T47D (cell line): ENCODE measurements at regions not wholly inside any gene's neighbourhood (a gene's known extent, or its start where the extent isn't known, plus 50 kb on each side); places are given as distances from the start of the nearest gene placed in this dataset.

Source experiments
- DNase-seq, 2 experiments: peaks; one replicate each; pipeline versions ENCODE4 v3.0.0 to v3.0.0-alpha.2; 2011 to 2012; ENCODE audit warnings: low read depth in 1 of 2, low spot score in 1 of 2
- JUND ChIP-seq: IDR thresholded peaks from 2 replicates; pipeline ENCODE4 v1.6.1; 2012; ENCODE audit warnings: low read depth
- in situ Hi-C: cut with HindIII; loops from 2 replicates; pipeline ENCODE4 v1.10.0; 2016; ENCODE audit warnings: low sequenced_read_pairs, low pct_unique_long_range_greater_than_20kb

GRCh38 chr1:34452451-34452850 is 275.7 kb downstream of the C1orf94 start:
- no peak for DNase-seq
- in situ Hi-C loops = no loop called here
- no peak for TF ChIP-seq JUND

GRCh38 chr1:34455121-34455520 is 278.4 kb downstream of the C1orf94 start:
- DNase-seq = no peak
- in situ Hi-C loops = no loop called here
- no peak for TF ChIP-seq JUND

GRCh38 chr1:34460193-34460592 is 283.5 kb downstream of the C1orf94 start:
- DNase-seq = peak in 1 of 2 experiments; percentile 27
- no peak for TF ChIP-seq JUND
- in situ Hi-C loops = no loop called here

- in situ Hi-C loops = no loop called here
- TF ChIP-seq JUND = no peak
- DNase-seq = no peak
Measured at GRCh38 chr1:34470401-34470800, 284.4 kb upstream of the GJB5 start.

- in situ Hi-C loops = no loop called here
- TF ChIP-seq JUND = no peak
- no peak for DNase-seq
Measured at GRCh38 chr1:34474566-34474965, 280.3 kb upstream of the GJB5 start.

- no peak for DNase-seq
- in situ Hi-C loops = no loop called here
- TF ChIP-seq JUND = no peak
Measured at GRCh38 chr1:34476371-34476770, 278.5 kb upstream of the GJB5 start.

- in situ Hi-C loops = no loop called here
- no peak for DNase-seq
Measured at GRCh38 chr1:34477632-34478141, 277.2 kb upstream of the GJB5 start.

GRCh38 chr1:34478515-34479076 is 276.3 kb upstream of the GJB5 start:
- in situ Hi-C loops = no loop called here
- DNase-seq = no peak
- TF ChIP-seq JUND = no peak

More at GRCh38 chr1:34477632-34478141, 277.2 kb upstream of the GJB5 start:
- TF ChIP-seq JUND = no peak

- DNase-seq = no peak
- in situ Hi-C loops = no loop called here
Measured at GRCh38 chr1:34479731-34480130, 275.1 kb upstream of the GJB5 start.

GRCh38 chr1:34488080-34488708 is 266.7 kb upstream of the GJB5 start:
- DNase-seq = no peak
- in situ Hi-C loops = no loop called here

More at GRCh38 chr1:34479731-34480130, 275.1 kb upstream of the GJB5 start:
- no peak for TF ChIP-seq JUND

GRCh38 chr1:34500451-34500850 is 254.4 kb upstream of the GJB5 start:
- TF ChIP-seq JUND = no peak
- in situ Hi-C loops = no loop called here

More at GRCh38 chr1:34488080-34488708, 266.7 kb upstream of the GJB5 start:
- TF ChIP-seq JUND = no peak

GRCh38 chr1:34511802-34512201 is 243.0 kb upstream of the GJB5 start:
- no peak for DNase-seq
- in situ Hi-C loops = no loop called here
- TF ChIP-seq JUND = no peak

More at GRCh38 chr1:34500451-34500850, 254.4 kb upstream of the GJB5 start:
- peak; percentile 26 to 31 for DNase-seq

- TF ChIP-seq JUND = no peak
- in situ Hi-C loops = no loop called here
- DNase-seq = no peak
Measured at GRCh38 chr1:34518146-34518699, 236.6 kb upstream of the GJB5 start.
